Nephron (organoid): ENCODE measurements at regions not wholly inside any gene's neighbourhood (a gene's known extent, or its start where the extent isn't known, plus 50 kb on each side); places are given as distances from the start of the nearest gene placed in this dataset.

Experiments used
- H3K27ac Mint-ChIP-seq, 3 experiments: 2 replicates each; pipeline ENCODE4 v1.8.0; 2020; ENCODE audit warnings: mixed read lengths in 3 of 3, mild to moderate bottlenecking in 2 of 3, moderate library complexity in 1 of 3
- H3K27me3 Mint-ChIP-seq: 2 replicates; pipeline ENCODE4 v1.8.0; 2021; ENCODE audit warnings: low read depth, mild to moderate bottlenecking, moderate library complexity, mixed read lengths
- H3K36me3 Mint-ChIP-seq: 2 replicates; pipeline ENCODE4 v1.8.0; 2020; ENCODE audit warnings: low read depth, mixed read lengths
- H3K4me1 Mint-ChIP-seq: 2 replicates; pipeline ENCODE4 v1.8.0; 2020; ENCODE audit warnings: mixed read lengths
- H3K4me3 Mint-ChIP-seq, 3 experiments: 2 replicates each; pipeline ENCODE4 v1.8.0; 2020; ENCODE audit warnings: mild to moderate bottlenecking in 3 of 3, mixed read lengths in 3 of 3, moderate library complexity in 2 of 3
- H3K9me3 Mint-ChIP-seq: 2 replicates; pipeline ENCODE4 v1.8.0; 2020; ENCODE audit warnings: mixed read lengths
- TF ChIP-seq, protein P1 (sequence below), 3 experiments: fragments of 200-600 bp; sonication (generic); IDR thresholded peaks; one replicate each; pipeline ENCODE4 v1.5.0; 2021; ENCODE audit warnings: antibody characterized with exemption in 3 of 3; ENCODE audit not compliant: unreplicated experiment in 3 of 3

DNA sequence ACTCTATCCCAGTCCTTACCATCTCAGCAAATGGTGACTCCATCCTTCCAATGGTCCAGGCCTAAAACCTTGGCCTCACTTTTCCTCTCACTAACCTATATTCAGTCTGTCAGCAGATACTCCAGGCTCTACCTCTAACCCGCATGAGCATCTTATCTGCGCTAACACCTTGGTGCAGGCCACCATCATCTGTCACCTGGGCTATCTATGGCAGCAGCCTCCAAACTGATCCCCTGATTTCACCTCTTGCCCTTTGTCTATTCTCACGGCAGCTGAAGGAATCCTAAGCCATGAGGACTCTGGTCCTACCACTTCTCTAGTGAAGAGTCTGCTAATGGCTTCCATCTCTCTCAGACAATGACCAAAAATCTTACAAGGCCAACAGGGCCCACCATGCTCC is 57.9 kb upstream of the CCL1 start:
- TF ChIP-seq, protein P1, sequence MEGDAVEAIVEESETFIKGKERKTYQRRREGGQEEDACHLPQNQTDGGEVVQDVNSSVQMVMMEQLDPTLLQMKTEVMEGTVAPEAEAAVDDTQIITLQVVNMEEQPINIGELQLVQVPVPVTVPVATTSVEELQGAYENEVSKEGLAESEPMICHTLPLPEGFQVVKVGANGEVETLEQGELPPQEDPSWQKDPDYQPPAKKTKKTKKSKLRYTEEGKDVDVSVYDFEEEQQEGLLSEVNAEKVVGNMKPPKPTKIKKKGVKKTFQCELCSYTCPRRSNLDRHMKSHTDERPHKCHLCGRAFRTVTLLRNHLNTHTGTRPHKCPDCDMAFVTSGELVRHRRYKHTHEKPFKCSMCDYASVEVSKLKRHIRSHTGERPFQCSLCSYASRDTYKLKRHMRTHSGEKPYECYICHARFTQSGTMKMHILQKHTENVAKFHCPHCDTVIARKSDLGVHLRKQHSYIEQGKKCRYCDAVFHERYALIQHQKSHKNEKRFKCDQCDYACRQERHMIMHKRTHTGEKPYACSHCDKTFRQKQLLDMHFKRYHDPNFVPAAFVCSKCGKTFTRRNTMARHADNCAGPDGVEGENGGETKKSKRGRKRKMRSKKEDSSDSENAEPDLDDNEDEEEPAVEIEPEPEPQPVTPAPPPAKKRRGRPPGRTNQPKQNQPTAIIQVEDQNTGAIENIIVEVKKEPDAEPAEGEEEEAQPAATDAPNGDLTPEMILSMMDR (IDR thresholded peaks at IDR 0.05; ENCODE audit: unreplicated experiment in 3 of 3): no peak
- Mint-ChIP-seq H3K9me3 (no peaks in the 10 kb centered on the region), H3K27ac (no peak overlapping the region), H3K27me3 (peaks cover 90% of the 10 kb centered on the region), H3K36me3 (no peaks in the 10 kb centered on the region), H3K4me1 (no peaks in the 10 kb centered on the region), H3K4me3 (no peak overlapping the region)

GRCh38 chr17:34420254-34420766 is 57.3 kb upstream of the CCL1 start:
- no peaks in the 10 kb centered on the region for H3K36me3 Mint-ChIP-seq
- no peak overlapping the region for H3K27ac Mint-ChIP-seq
- H3K4me3 Mint-ChIP-seq: no peak overlapping the region
- H3K9me3 Mint-ChIP-seq: no peaks in the 10 kb centered on the region
- TF ChIP-seq, protein P1 (IDR thresholded peaks at IDR 0.05; ENCODE audit: unreplicated experiment in 3 of 3): peak; percentile 92 to 95 (median 93)
- peaks cover 88% of the 10 kb centered on the region for H3K27me3 Mint-ChIP-seq
- H3K4me1 Mint-ChIP-seq: no peaks in the 10 kb centered on the region

- Mint-ChIP-seq H3K4me3 (no peak overlapping the region), H3K27ac (no peak overlapping the region), H3K27me3 (peaks cover 78% of the 10 kb centered on the region), H3K36me3 (no peaks in the 10 kb centered on the region), H3K9me3 (no peaks in the 10 kb centered on the region), H3K4me1 (no peaks in the 10 kb centered on the region)
- TF ChIP-seq, protein P1 (IDR thresholded peaks at IDR 0.05; ENCODE audit: unreplicated experiment in 3 of 3): no peak
Measured at GRCh38 chr17:34416116-34416515, 53.1 kb upstream of the CCL1 start.

GRCh38 chr17:34414339-34414738 is 51.3 kb upstream of the CCL1 start:
- H3K4me3 Mint-ChIP-seq: no peak overlapping the region
- no peak overlapping the region for H3K27ac Mint-ChIP-seq
- H3K9me3 Mint-ChIP-seq: no peaks in the 10 kb centered on the region
- TF ChIP-seq, protein P1 (IDR thresholded peaks at IDR 0.05; ENCODE audit: unreplicated experiment in 3 of 3): no peak
- peaks cover 78% of the 10 kb centered on the region for H3K27me3 Mint-ChIP-seq
- H3K4me1 Mint-ChIP-seq: no peaks in the 10 kb centered on the region
- no peaks in the 10 kb centered on the region for H3K36me3 Mint-ChIP-seq

DNA sequence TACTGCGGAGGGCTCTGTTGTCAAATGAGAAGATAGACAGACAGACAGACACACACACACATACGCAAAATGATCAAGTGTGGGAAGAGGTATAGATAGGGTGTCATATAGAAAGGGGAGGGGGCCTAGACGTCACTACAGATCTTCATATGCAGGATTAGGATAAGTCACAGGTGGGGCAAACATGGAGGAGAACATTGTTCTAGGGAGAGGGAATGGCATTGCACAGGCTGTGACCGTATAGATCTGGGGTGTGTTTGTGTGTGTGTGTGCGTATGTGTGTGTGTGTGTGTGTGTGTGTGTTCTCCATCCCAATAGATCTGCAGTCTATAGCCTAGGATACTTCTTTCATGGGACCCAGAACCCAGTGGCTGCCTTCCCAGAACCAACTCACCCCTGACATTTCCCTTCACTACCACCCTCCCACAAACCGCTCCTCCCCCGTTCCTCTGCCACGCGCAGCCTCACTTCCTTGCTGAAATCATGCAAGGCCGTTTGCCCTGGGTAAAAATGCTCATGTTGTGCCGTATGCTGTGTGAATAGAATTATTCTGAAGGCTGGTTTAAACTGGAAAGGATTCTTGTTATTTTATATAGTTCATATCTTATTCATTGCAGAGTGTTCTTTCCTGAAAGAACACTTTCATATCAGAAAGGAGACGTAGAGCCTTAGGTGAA is 50.5 kb upstream of the CCL1 start:
- Mint-ChIP-seq H3K4me3 (no peak overlapping the region), H3K4me1 (no peaks in the 10 kb centered on the region), H3K27ac (no peak overlapping the region), H3K36me3 (no peaks in the 10 kb centered on the region), H3K9me3 (no peaks in the 10 kb centered on the region), H3K27me3 (peaks cover 81% of the 10 kb centered on the region)
- TF ChIP-seq, protein P1 (IDR thresholded peaks at IDR 0.05; ENCODE audit: unreplicated experiment in 3 of 3): no peak

DNA sequence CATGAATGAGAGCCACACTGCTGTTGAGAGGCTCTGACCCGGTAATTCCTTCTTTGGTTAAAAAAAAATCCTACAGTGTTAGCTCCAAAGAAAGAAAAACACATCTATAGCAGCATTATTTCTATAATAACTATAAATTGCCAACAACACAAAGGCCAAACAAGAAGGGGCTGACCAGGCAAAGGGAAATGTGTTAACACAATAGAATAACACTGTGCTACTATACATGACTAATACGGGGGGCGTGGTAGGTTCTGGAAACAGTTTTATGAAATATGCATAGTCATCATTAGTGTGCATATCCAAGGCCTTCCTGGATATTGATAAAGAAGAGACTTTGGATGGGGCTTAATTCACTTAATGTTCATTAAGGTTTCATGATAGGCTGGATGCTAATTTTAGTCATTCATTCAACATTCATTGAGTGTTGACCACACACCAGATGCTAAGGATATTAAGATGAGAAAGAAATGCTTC is 50.0 kb upstream of the CCL1 start:
- no peak overlapping the region for H3K4me3 Mint-ChIP-seq
- no peaks in the 10 kb centered on the region for H3K4me1 Mint-ChIP-seq
- no peaks in the 10 kb centered on the region for H3K9me3 Mint-ChIP-seq
- no peak overlapping the region for H3K27ac Mint-ChIP-seq
- TF ChIP-seq, protein P1 (IDR thresholded peaks at IDR 0.05; ENCODE audit: unreplicated experiment in 3 of 3): no peak
- peaks cover 82% of the 10 kb centered on the region for H3K27me3 Mint-ChIP-seq
- no peaks in the 10 kb centered on the region for H3K36me3 Mint-ChIP-seq
